HAP-1 (cell line): ENCODE measurements at regions not wholly inside any gene's neighbourhood (a gene's known extent, or its start where the extent isn't known, plus 50 kb on each side); places are given as distances from the start of the nearest gene placed in this dataset.

Source experiments
- DNase-seq, 2 experiments: peaks; one replicate each; pipeline ENCODE4 v3.0.0-alpha.2; 2016 to 2020; ENCODE audit warnings: low spot score in 2 of 2
- H3K27me3 ChIP-seq: fragments of 250-450 bp; sonication (Bioruptor Pico); 2 replicates; pipeline ENCODE4 v1.5.1; 2020; ENCODE audit warnings: low read depth, mild to moderate bottlenecking, moderate library complexity
- H3K36me3 ChIP-seq: fragments of 250-450 bp; sonication (Bioruptor Pico); replicated peaks from 2 replicates; pipeline ENCODE4 v1.5.1; 2020; ENCODE audit warnings: mild to moderate bottlenecking
- H3K4me1 ChIP-seq: fragments of 250-450 bp; sonication (Bioruptor Pico); 2 replicates; pipeline ENCODE4 v1.5.1; 2020; ENCODE audit warnings: mild to moderate bottlenecking
- H3K4me3 ChIP-seq: fragments of 250-450 bp; sonication (Bioruptor Pico); 2 replicates; pipeline ENCODE4 v1.5.1; 2020; ENCODE audit warnings: mild to moderate bottlenecking, moderate library complexity
- H3K9me3 ChIP-seq: fragments of 250-450 bp; sonication (Bioruptor Pico); 2 replicates; pipeline ENCODE4 v1.5.1; 2020; ENCODE audit warnings: mild to moderate bottlenecking, moderate library complexity
- in situ Hi-C: fragments of 300-500 bp; cut with MboI; formaldehyde crosslinking; loops from 3 replicates; pipeline ENCODE4 v1.14.3; 2020; ENCODE audit warnings: low sequenced_read_pairs, inconsistent platforms, mixed read lengths

DNA sequence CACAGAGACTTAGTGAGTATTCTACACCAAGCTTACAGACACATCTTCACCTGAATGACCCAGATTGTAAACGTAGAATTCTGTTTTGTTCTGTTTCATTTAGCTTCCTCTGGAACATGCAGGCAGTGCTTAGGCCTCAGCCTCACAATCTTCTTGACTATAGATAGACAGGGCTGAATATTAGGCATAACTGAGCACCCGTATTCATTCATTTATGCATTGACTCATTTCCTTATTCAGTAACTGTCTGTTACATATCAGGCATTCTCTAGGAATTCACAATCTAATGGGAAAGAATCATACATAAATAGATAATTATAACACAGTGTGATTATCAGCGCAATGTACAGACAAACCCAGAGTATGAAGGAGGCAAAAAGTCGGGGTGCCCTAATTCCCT is 124.9 kb upstream of the ETAA1 start:
- Histone ChIP-seq H3K4me3 (no peak overlapping the region), H3K36me3 (no peaks in the 10 kb centered on the region), H3K27me3 (no peaks in the 10 kb centered on the region; the same call in 1 of the 2 replicates), H3K4me1 (no peaks in the 10 kb centered on the region), H3K9me3 (no peaks in the 10 kb centered on the region)
- in situ Hi-C loops: no loop called here
- DNase-seq: no peak

DNA sequence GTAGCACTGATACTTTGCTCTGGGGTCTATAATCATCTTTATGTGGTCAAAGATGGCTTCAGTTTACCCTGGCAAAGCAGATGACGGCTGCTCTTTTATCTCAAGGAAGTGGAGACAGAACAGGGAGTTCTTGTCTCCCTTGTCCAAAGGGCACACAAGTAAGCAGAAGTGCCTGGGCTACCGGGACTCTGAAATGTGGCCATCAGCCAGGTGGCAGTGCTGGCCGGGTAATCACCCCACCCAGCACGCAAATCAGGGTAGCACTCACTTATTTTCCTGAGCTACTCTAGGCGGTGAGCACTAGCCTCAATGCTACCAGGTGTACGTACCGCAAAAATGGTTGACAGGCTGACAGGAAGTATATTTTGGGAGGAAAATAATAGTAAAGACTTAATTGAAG is 119.7 kb upstream of the ETAA1 start:
- no peak for DNase-seq

DNA sequence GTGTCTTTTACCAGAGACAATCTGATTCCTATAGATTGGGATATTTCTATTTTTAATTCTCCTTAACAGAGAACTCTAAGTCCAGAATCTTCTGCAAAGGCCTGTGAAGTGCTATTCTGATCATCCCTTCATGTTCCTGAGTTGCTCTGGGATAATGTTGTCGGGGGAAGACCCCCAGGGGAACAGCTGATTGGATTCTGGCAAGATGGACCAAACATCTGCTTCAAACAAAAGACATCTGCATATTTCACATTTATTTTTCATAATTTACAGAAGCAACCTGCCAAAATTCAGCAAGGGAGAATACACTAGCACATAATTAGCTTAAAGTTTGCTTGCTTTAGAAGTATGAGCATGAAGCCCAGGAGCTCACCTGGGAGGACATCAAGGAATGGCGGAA is 116.0 kb upstream of the ETAA1 start:
- Histone ChIP-seq H3K4me1 (no peaks in the 10 kb centered on the region; the same call in 1 of the 2 replicates), H3K36me3 (no peaks in the 10 kb centered on the region), H3K4me3 (no peak overlapping the region), H3K27me3 (no peaks in the 10 kb centered on the region), H3K9me3 (no peaks in the 10 kb centered on the region)
- in situ Hi-C loops: no loop called here
- no peak for DNase-seq

More for the DNA sequence above, 119.7 kb upstream of the ETAA1 start:
- H3K4me3 ChIP-seq: no peak overlapping the region
- in situ Hi-C loops: no loop called here
- H3K36me3 ChIP-seq: no peaks in the 10 kb centered on the region
- no peaks in the 10 kb centered on the region; the same call in 1 of the 2 replicates for H3K27me3 ChIP-seq
- H3K4me1 ChIP-seq: no peaks in the 10 kb centered on the region; the same call in 1 of the 2 replicates
- H3K9me3 ChIP-seq: no peaks in the 10 kb centered on the region

DNA sequence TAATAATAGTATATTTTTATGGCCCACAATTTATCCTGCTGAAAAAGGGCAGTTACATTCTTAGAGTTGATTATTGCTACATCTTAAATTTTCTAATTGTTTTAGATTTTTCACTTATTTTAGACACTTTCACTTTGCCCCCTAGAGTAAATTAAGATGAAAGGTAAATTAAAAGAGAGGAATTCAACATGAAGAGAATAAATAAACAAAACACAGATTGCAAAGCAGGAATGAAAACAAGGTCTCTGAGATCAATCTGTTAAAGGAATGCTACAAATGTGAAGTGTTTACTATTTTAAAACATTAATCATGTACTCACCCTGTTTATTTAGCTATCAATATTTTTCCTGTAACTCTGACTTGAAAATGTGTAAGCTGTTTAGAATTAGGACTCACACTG is 113.5 kb upstream of the ETAA1 start:
- H3K36me3 ChIP-seq: no peaks in the 10 kb centered on the region
- H3K4me1 ChIP-seq: no peaks in the 10 kb centered on the region; the same call in 1 of the 2 replicates
- no peak for DNase-seq
- no peaks in the 10 kb centered on the region for H3K9me3 ChIP-seq
- H3K27me3 ChIP-seq: no peaks in the 10 kb centered on the region
- in situ Hi-C loops: no loop called here
- no peak overlapping the region for H3K4me3 ChIP-seq

DNA sequence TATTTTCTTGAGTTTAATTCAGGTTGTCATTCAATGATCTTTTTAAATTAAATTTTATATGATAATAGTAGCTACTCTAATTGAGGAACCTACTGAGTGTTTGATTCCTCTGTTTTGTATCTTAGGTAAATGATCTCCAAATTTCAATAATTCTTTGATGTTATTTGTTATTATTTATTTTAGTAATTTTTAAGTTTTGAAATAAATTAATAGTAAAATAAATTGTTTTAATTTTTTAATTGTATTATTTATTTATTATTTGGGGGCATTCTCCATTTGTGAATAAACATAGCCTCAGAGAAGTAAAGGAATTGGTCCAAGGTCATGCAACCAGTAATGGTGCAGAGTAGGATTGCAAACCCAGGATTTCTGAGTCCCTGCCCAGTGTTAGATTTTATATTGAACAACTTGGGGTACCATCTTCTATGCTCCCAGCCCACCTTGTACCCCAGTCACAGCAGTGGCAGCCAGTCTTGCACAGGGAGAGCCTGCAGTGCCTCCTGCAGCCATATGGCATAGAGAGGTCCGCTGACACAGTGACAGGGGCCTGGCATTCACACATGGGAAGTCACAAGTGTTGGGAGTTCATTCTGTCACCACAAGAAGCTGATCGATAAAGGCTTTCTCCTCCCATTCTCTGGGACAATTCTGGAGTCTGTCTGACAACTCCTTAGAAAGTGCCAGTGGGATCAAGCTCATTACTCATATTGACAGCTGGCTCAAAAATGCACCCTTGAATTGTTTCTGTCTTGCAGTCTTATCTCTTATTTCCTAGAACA is 110.0 kb upstream of the ETAA1 start:
- in situ Hi-C loops: no loop called here
- H3K4me1 ChIP-seq: no peaks in the 10 kb centered on the region; the same call in 1 of the 2 replicates
- H3K27me3 ChIP-seq: 0 out of 2 replicates have a peak, but pooled peaks cover 2% of the 10 kb centered on the region

DNA sequence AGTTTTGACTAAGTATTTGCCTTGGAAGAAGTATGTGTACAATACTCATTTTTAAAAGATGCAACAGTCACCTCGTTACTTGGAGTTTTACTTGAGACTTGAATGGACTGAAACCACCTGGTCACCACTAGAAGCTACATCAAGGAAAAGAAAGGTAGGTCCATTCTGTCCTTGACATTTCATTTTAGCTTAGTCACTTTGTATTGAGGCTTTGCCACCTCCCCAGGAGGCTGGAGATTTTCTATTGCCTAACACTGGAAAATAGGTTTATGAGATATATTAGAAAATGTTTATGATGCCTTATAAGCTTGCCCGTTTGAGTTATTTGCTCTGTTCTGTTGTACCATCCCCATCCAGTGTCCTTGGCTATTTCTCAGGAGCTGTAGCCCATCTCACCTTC is 107.9 kb upstream of the ETAA1 start:
- in situ Hi-C loops: no loop called here
- H3K4me3 ChIP-seq: no peak overlapping the region
- H3K4me1 ChIP-seq: no peaks in the 10 kb centered on the region
- peaks cover 7% of the 10 kb centered on the region; the same call in 1 of the 2 replicates for H3K27me3 ChIP-seq
- no peak for DNase-seq
- H3K36me3 ChIP-seq: no peaks in the 10 kb centered on the region
- H3K9me3 ChIP-seq: no peaks in the 10 kb centered on the region

More for the DNA sequence above, 110.0 kb upstream of the ETAA1 start:
- Histone ChIP-seq H3K9me3 (no peaks in the 10 kb centered on the region), H3K36me3 (no peaks in the 10 kb centered on the region), H3K4me3 (no peak overlapping the region)
- no peak for DNase-seq

DNA sequence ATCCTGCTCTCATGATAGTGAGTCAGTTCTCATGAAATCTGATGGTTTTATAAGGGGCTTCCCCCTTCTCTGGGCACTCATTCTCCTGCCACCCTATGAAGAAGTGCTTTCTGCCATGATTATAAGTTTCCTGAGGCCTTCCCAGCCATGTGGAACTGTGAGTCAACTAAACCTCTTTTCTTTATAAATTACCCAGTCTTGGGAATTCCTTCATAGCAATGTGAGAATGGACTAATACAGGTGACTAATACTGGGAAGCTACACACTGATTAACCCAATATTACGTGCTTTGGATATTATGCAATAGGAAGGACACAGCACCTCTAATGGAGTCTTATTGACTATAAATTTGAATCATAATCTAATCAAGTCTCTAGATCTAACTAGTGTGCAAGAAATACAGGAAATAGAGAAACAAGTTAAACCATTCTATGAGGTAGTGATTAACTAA is 107.2 kb upstream of the ETAA1 start:
- Histone ChIP-seq H3K9me3 (no peaks in the 10 kb centered on the region), H3K4me3 (no peak overlapping the region), H3K27me3 (peaks cover 7% of the 10 kb centered on the region; the same call in 1 of the 2 replicates), H3K4me1 (no peaks in the 10 kb centered on the region), H3K36me3 (no peaks in the 10 kb centered on the region)
- in situ Hi-C loops: no loop called here
- DNase-seq: no peak

DNA sequence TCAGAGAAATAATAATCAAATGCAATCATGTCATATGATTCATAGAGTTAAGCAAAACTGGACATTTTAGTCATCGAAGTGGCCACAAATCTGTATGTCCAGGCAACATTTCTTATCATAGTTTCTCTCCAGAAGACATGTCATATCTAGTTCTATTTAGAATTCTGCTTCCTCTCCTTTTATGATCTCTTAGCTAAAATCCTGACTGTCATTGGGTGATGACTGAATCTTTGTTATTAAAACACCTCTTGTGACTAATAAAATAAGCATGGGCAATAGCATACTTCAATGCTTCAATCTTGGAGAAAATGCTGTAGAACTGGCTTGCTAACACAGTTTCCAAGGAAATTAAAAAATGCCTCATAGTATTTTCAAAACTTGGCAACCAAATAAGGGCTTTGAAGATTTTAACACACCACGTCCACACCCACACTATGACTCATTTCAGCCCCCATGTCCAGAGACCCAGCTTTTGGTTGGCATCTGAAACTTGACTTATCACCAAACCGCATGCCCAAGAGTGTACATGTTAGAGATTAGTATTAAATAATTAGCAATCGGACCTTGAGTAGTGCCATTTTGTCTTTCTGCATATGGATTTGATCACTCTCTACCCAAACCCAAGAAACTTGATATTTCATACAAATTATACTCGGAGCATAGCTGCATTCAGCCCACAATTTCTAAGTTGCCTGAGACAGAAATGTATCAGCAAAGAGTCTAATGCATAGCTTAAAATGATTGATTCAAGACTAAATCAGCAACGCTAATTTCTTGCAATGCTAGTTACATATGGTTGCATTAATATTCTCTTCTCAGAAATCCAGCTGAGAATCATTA is 106.5 kb upstream of the ETAA1 start:
- in situ Hi-C loops: no loop called here
- Histone ChIP-seq H3K4me3 (no peak overlapping the region), H3K27me3 (peaks cover 7% of the 10 kb centered on the region; the same call in 1 of the 2 replicates), H3K9me3 (no peaks in the 10 kb centered on the region), H3K36me3 (no peaks in the 10 kb centered on the region), H3K4me1 (no peaks in the 10 kb centered on the region)
- DNase-seq: no peak

DNA sequence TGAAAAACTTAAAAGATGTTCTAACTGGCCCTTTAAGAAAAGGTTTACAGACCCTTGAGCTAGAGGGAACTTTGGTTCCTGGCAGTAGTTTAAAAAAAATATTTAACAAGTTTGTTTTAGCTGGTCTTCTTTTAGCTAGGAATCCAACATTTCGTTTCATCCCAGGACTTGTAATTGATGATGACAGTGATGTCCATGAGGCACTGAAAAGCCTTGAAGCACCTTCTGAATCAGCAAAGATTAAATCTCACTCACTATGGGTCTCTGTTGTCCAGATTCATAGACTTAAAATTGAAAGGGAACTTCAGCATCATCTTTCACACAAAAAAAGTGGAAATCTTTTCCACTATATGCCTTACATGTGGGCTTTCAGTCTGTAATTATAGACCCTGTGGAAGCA is 102.9 kb upstream of the ETAA1 start:
- in situ Hi-C loops: no loop called here
- no peak for DNase-seq
- Histone ChIP-seq H3K9me3 (no peaks in the 10 kb centered on the region), H3K4me3 (no peak overlapping the region), H3K4me1 (no peaks in the 10 kb centered on the region), H3K36me3 (no peaks in the 10 kb centered on the region), H3K27me3 (peaks cover 11% of the 10 kb centered on the region; the same call in 1 of the 2 replicates)

DNA sequence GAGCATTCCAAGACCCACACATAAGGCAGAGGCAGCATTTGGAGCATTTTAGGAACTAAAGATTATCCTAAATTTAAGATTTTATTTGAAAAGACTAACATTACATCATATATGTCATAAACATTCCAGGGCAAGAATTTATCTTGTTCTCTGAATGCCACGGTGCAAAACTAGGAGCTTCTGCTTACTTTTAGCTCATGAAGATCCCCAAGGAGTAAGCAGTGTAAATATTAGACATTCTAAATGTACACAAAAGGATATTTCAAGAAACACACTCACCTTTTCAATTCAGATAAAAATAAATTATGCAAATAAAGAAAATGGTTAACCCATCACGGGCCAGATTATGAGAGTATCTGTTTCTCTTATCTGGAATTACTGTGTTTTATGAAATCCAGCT is 101.7 kb upstream of the ETAA1 start:
- no peaks in the 10 kb centered on the region for H3K9me3 ChIP-seq
- H3K4me1 ChIP-seq: no peaks in the 10 kb centered on the region
- H3K4me3 ChIP-seq: no peak overlapping the region
- H3K27me3 ChIP-seq: peaks cover 10% of the 10 kb centered on the region; the same call in 1 of the 2 replicates
- no peak for DNase-seq
- in situ Hi-C loops: no loop called here
- no peaks in the 10 kb centered on the region for H3K36me3 ChIP-seq

DNA sequence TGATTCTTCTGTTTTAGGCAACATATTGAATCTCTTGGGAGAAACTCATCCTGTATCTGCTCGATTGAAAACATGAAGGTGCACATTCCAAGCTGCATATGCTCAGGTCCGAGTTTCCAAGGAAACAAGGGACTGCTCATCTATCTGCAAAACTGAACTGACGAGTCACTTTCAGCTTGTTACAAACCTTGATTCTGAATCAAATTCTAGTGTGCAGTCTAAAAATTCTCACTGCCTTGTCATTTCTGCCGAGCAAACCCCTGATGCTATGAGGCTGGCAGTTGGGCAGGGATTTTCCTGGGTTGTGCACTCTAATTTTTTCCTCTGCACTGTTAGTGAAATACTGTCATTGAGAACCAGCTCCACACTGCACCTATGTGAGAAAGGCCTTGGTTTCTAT is 101.3 kb upstream of the ETAA1 start:
- Histone ChIP-seq H3K4me3 (no peak overlapping the region), H3K36me3 (no peaks in the 10 kb centered on the region), H3K9me3 (no peaks in the 10 kb centered on the region), H3K27me3 (peaks cover 12% of the 10 kb centered on the region; the same call in 1 of the 2 replicates), H3K4me1 (no peaks in the 10 kb centered on the region)
- in situ Hi-C loops: no loop called here
- no peak for DNase-seq

DNA sequence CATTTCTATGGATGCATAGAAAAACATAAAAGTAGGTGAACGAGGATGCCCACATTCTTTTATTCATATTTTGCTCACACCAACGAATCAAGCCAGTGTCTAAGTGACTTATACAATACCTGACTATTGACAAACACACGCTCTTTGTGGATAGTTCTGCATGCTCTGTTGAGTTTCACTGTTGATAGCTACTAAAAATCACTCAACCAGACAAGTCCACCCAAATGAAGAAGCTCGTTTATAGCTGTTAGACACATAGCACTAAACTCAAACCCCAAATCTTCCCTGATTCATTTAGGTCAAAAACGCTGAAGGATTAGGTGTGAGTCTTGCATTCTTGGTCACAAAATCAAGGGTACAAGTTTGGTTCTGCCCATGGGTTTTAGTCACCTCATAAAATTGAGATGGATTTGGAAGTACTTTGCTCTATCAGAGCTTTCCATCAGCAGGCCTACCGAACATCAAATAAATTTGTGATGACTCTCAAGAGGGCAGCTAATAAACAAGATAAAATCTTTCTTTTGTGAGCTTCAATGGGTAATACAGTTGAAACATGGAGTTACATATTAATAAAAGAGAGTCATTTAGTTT is 92.7 kb upstream of the ETAA1 start:
- no peak for DNase-seq
- no peaks in the 10 kb centered on the region for H3K4me1 ChIP-seq
- in situ Hi-C loops: no loop called here
- no peaks in the 10 kb centered on the region for H3K36me3 ChIP-seq
- H3K9me3 ChIP-seq: no peaks in the 10 kb centered on the region
- no peak overlapping the region for H3K4me3 ChIP-seq
- peaks cover 11% of the 10 kb centered on the region for H3K27me3 ChIP-seq

DNA sequence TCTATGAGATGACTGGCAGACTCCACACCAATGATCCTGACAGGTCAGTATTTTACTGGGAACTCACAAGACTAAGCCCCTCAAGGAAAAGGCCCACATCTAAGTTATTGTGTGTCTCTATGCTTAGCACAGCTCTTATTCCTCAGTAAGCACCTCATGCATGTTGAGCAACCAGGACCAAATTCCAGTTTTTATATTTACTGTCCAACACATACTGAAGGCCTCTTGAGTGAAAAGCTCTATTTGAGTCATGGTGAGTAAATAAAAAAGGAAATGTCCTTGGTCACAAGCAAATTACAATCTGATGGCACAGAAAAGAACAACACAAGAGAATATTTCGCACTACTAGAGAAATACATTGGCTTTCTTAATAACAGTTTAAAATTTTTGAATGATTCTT is 87.9 kb upstream of the ETAA1 start:
- no peak overlapping the region for H3K4me3 ChIP-seq
- peaks cover 6% of the 10 kb centered on the region; the same call in 1 of the 2 replicates for H3K27me3 ChIP-seq
- H3K9me3 ChIP-seq: no peaks in the 10 kb centered on the region
- H3K36me3 ChIP-seq: no peaks in the 10 kb centered on the region
- in situ Hi-C loops: no loop called here
- no peak for DNase-seq
- no peaks in the 10 kb centered on the region for H3K4me1 ChIP-seq
